PC-3 (cell line): ENCODE measurements at regions not wholly inside any gene's neighbourhood (a gene's known extent, or its start where the extent isn't known, plus 50 kb on each side); places are given as distances from the start of the nearest gene placed in this dataset.

Experiments
- ATAC-seq: fragments of 200-7000 bp; cut with Tn5 transposase; 2 replicates; pipeline ENCODE4 v1.9.1; 2020; ENCODE audit warnings: mild to moderate bottlenecking, moderate library complexity
- BruUV-seq: library from RNA; stranded (reverse); fragments of 400-500 nt; replicated peaks from 2 replicates; lab custom pipeline; 2021; lab: Mats Ljungman, UMichigan
- CTCF ChIA-PET: fragments of 300-600 bp; sonication (Branson Sonifier 250); formaldehyde crosslinking; loops from one replicate; lab custom pipeline; 2022; ENCODE audit warnings: antibody characterized with exemption; lab: Charles Lee
- POLR2A ChIA-PET: fragments of 300-600 bp; sonication (Branson Sonifier 250); formaldehyde crosslinking; loops from one replicate; lab custom pipeline; 2022; ENCODE audit warnings: antibody characterized with exemption; ENCODE audit not compliant: unreplicated experiment; lab: Charles Lee
- DNase-seq: peaks from one replicate; pipeline ENCODE4 v3.0.0-alpha.2; 2015
- H2AFZ ChIP-seq: fragments of 300-600 bp; sonication (generic); 2 replicates; pipeline ENCODE4 v1.6.0; 2016; ENCODE audit warnings: antibody characterized with exemption, low read length
- H3F3A ChIP-seq: fragments of 300-600 bp; sonication (generic); one replicate; pipeline ENCODE4 v1.6.0; 2017; ENCODE audit warnings: antibody characterized with exemption, low read length, control low read depth, mild to moderate bottlenecking; ENCODE audit not compliant: unreplicated experiment
- H3K27ac ChIP-seq: fragments of 300-600 bp; sonication (generic); 2 replicates; pipeline ENCODE4 v1.5.1; 2016; ENCODE audit warnings: mild to moderate bottlenecking, low read length
- H3K27me3 ChIP-seq: fragments of 300-600 bp; sonication (generic); 2 replicates; pipeline ENCODE4 v1.6.1; 2016; ENCODE audit warnings: low read length, mixed read lengths
- H3K36me3 ChIP-seq: fragments of 300-600 bp; sonication (generic); 2 replicates; pipeline ENCODE4 v1.6.1; 2016; ENCODE audit warnings: low read depth, mixed run types, low read length, mixed read lengths
- H3K4me1 ChIP-seq: fragments of 300-600 bp; sonication (generic); 2 replicates; pipeline ENCODE4 v1.5.1; 2016; ENCODE audit warnings: low read length; ENCODE audit not compliant: insufficient read depth
- H3K4me2 ChIP-seq: fragments of 300-600 bp; sonication (generic); 2 replicates; pipeline ENCODE4 v1.6.0; 2016; ENCODE audit warnings: low read length
- H3K4me3 ChIP-seq: fragments of 300-600 bp; sonication (generic); 2 replicates; pipeline ENCODE4 v1.5.1; 2016; ENCODE audit warnings: mild to moderate bottlenecking, low read length, mixed read lengths
- H3K79me2 ChIP-seq: fragments of 300-600 bp; sonication (generic); 2 replicates; pipeline ENCODE4 v1.6.1; 2017; ENCODE audit warnings: low read length, mixed read lengths
- H3K9ac ChIP-seq: fragments of 300-600 bp; sonication (generic); 2 replicates; pipeline ENCODE4 v1.6.0; 2016; ENCODE audit warnings: mild to moderate bottlenecking, low read length
- H3K9me2 ChIP-seq: fragments of 300-600 bp; sonication (generic); replicated peaks from 2 replicates; pipeline ENCODE4 v1.6.1; 2016; ENCODE audit warnings: mixed run types, low read length, mixed read lengths
- H3K9me3 ChIP-seq: fragments of 300-600 bp; sonication (generic); 2 replicates; pipeline ENCODE4 v1.6.1; 2016; ENCODE audit warnings: low read length, mixed read lengths
- H4K20me1 ChIP-seq: fragments of 300-600 bp; sonication (generic); 2 replicates; pipeline ENCODE4 v1.6.1; 2016; ENCODE audit warnings: low read length, mixed read lengths
- CTCF ChIP-seq: fragments of 300-600 bp; sonication (generic); conservative IDR thresholded peaks from 2 replicates; pipeline ENCODE4 v1.5.1; 2017; ENCODE audit warnings: antibody characterized with exemption, low read depth, mild to moderate bottlenecking, low read length
- EZH2 ChIP-seq: fragments of 300-600 bp; sonication (generic); IDR thresholded peaks from one replicate; pipeline ENCODE4 v1.6.1; 2017; ENCODE audit warnings: antibody characterized with exemption, mild to moderate bottlenecking, low read length; ENCODE audit not compliant: unreplicated experiment
- EZH2phosphoT487 ChIP-seq: fragments of 300-600 bp; sonication (generic); IDR thresholded peaks from 2 replicates; pipeline ENCODE4 v1.6.1; 2018; ENCODE audit warnings: mild to moderate bottlenecking, antibody characterized with exemption, low read length, borderline replicate concordance
- intact Hi-C: fragments of 100-400 bp; cut with micrococcal nuclease; formaldehyde crosslinking; loops from 2 replicates; pipeline ENCODE4 v1.9.0; 2023

- no peaks in the 10 kb centered on the region for H3K9me2 ChIP-seq
- H3K27ac ChIP-seq: no peak overlapping the region
- H3K4me2 ChIP-seq: no peak overlapping the region
- ChIA-PET CTCF (no interaction called here), POLR2A (no interaction called here)
- no peak overlapping the region for H3K4me3 ChIP-seq
- H2AFZ ChIP-seq: no peak overlapping the region
- intact Hi-C loops: no loop called here
- no peaks in the 10 kb centered on the region for H3K9me3 ChIP-seq
- TF ChIP-seq EZH2: no peak
- no peak for TF ChIP-seq EZH2phosphoT487
- TF ChIP-seq CTCF: no peak
- H3F3A ChIP-seq: no peaks in the 10 kb centered on the region
- H3K9ac ChIP-seq: no peak overlapping the region
- ATAC-seq: no peak
- H3K4me1 ChIP-seq: no peaks in the 10 kb centered on the region
- H3K79me2 ChIP-seq: no peaks in the 10 kb centered on the region
- H4K20me1 ChIP-seq: no peaks in the 10 kb centered on the region
- BruUV-seq: no TSS peak
- H3K27me3 ChIP-seq: 0 out of 2 replicates have a peak, but pooled peaks cover 5% of the 10 kb centered on the region
- DNase-seq: no peak
- no peaks in the 10 kb centered on the region for H3K36me3 ChIP-seq
Observed at GRCh38 chr11:112761911-112762706, 199.1 kb upstream of the NCAM1 start.

- intact Hi-C loops: no loop called here
- ATAC-seq: no peak
- H3K9ac ChIP-seq: no peak overlapping the region
- H4K20me1 ChIP-seq: no peaks in the 10 kb centered on the region
- no peaks in the 10 kb centered on the region for H3K36me3 ChIP-seq
- DNase-seq: no peak
- no TSS peak for BruUV-seq
- H3K9me2 ChIP-seq: no peaks in the 10 kb centered on the region
- no peak overlapping the region for H3K4me2 ChIP-seq
- H3K4me3 ChIP-seq: no peak overlapping the region
- no peaks in the 10 kb centered on the region for H3K4me1 ChIP-seq
- 0 out of 2 replicates have a peak, but pooled peaks cover 5% of the 10 kb centered on the region for H3K27me3 ChIP-seq
- ChIA-PET CTCF (no interaction called here), POLR2A (no interaction called here)
- H2AFZ ChIP-seq: no peak overlapping the region
- no peaks in the 10 kb centered on the region for H3K9me3 ChIP-seq
- TF ChIP-seq EZH2phosphoT487 (no peak), CTCF (no peak), EZH2 (no peak)
- no peaks in the 10 kb centered on the region for H3K79me2 ChIP-seq
- no peak overlapping the region for H3K27ac ChIP-seq
- no peaks in the 10 kb centered on the region for H3F3A ChIP-seq
Observed at GRCh38 chr11:112762707-112763090, 198.5 kb upstream of the NCAM1 start.

GRCh38 chr11:112765337-112765736, 195.9 kb upstream of the NCAM1 start:
- Histone ChIP-seq H3K4me3 (no peak overlapping the region), H3K4me2 (no peak overlapping the region), H3K27ac (no peak overlapping the region), H2AFZ (no peak overlapping the region), H3K9me3 (no peaks in the 10 kb centered on the region), H3F3A (no peaks in the 10 kb centered on the region), H3K79me2 (no peaks in the 10 kb centered on the region), H3K9ac (no peak overlapping the region), H3K36me3 (no peaks in the 10 kb centered on the region), H3K27me3 (0 out of 2 replicates have a peak, but pooled peaks cover 5% of the 10 kb centered on the region), H4K20me1 (no peaks in the 10 kb centered on the region), H3K4me1 (no peaks in the 10 kb centered on the region), H3K9me2 (no peaks in the 10 kb centered on the region)
- intact Hi-C loops: no loop called here
- DNase-seq: no peak
- no peak for ATAC-seq
- no TSS peak for BruUV-seq
- POLR2A ChIA-PET: no interaction called here
- no peak for TF ChIP-seq EZH2
- TF ChIP-seq CTCF: no peak
- TF ChIP-seq EZH2phosphoT487: no peak
- CTCF ChIA-PET: no interaction called here
